HepG2 (cell line): ENCODE measurements at regions not wholly inside any gene's neighbourhood (a gene's known extent, or its start where the extent isn't known, plus 50 kb on each side); places are given as distances from the start of the nearest gene placed in this dataset.

Experiments used
- MNT ChIP-seq: fragments of 450-650 bp; IDR thresholded peaks from 2 replicates; pipeline ENCODE4 v1.6.1; 2016
- POLR2AphosphoS5 ChIP-seq: IDR thresholded peaks from 2 replicates; pipeline ENCODE4 v1.6.1; 2012; ENCODE audit warnings: low read depth, low read length
- ZFP36L1 ChIP-seq: sonication (generic); formaldehyde crosslinking; IDR thresholded peaks from 2 replicates; pipeline ENCODE4 v1.8.0; 2022; ENCODE audit warnings: mild to moderate bottlenecking, missing genetic modification reagents, moderate library complexity
- TF ChIP-seq, protein P1 (sequence below): sonication (generic); formaldehyde crosslinking; IDR thresholded peaks from 2 replicates; pipeline ENCODE4 v1.5.0; 2020; ENCODE audit warnings: mild to moderate bottlenecking, missing genetic modification reagents, moderate library complexity

DNA sequence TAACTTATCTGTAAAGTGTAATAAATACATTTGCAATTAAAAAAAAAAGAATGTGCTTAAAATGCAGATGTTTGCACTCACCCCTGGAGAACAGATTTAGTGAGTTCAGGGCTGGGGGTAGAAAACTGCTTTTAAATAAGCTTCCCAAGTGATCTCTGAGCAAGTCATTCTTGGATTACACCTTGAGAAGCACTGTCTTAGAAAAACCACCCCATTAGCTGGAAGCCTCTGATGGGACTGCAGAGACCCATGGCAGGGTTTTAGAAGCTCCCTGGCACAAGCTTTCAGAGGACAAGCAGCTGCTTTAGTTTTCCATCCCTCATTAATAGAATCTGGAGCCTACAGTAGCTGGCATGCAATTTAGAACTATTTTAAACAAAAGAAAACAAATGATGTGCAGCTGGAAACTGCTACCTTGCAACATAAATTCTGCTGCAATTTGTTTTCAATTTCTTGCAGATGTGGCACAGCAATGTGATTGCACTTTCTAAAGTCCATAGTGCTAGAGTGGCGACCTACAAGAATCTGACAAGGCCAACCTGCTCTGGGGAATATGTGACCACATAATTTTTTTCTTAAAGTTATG is 141.5 kb downstream of the CDC42EP3 start:
- TF ChIP-seq POLR2AphosphoS5 = no peak
- TF ChIP-seq, protein P1, sequence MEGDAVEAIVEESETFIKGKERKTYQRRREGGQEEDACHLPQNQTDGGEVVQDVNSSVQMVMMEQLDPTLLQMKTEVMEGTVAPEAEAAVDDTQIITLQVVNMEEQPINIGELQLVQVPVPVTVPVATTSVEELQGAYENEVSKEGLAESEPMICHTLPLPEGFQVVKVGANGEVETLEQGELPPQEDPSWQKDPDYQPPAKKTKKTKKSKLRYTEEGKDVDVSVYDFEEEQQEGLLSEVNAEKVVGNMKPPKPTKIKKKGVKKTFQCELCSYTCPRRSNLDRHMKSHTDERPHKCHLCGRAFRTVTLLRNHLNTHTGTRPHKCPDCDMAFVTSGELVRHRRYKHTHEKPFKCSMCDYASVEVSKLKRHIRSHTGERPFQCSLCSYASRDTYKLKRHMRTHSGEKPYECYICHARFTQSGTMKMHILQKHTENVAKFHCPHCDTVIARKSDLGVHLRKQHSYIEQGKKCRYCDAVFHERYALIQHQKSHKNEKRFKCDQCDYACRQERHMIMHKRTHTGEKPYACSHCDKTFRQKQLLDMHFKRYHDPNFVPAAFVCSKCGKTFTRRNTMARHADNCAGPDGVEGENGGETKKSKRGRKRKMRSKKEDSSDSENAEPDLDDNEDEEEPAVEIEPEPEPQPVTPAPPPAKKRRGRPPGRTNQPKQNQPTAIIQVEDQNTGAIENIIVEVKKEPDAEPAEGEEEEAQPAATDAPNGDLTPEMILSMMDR (CRISPR knock-in tag) = no peak
- no peak for TF ChIP-seq ZFP36L1 (CRISPR knock-in tag)
- TF ChIP-seq MNT = no peak
